Panc1 (cell line): ENCODE measurements at regions not wholly inside any gene's neighbourhood (a gene's known extent, or its start where the extent isn't known, plus 50 kb on each side); places are given as distances from the start of the nearest gene placed in this dataset.

ENCODE experiments used
- TCF7L2 ChIP-seq: IDR thresholded peaks from 2 replicates; pipeline ENCODE4 v1.6.1; 2011; ENCODE audit warnings: mild to moderate bottlenecking, low read depth, low read length, inconsistent platforms
- TF ChIP-seq, protein P1 (sequence below): fragments of 450-650 bp; IDR thresholded peaks from 2 replicates; pipeline ENCODE4 v1.5.1; 2017; ENCODE audit warnings: mild to moderate bottlenecking
- TF ChIP-seq, protein P2 (sequence below), 2 experiments: IDR thresholded peaks; 2 replicates each; pipeline ENCODE4 v1.6.1; 2011 to 2012; ENCODE audit warnings: low read depth in 2 of 2, control low read depth in 1 of 2, low read length in 1 of 2, mild to moderate bottlenecking in 1 of 2, moderate library complexity in 1 of 2; ENCODE audit not compliant: insufficient read depth in 1 of 2

DNA sequence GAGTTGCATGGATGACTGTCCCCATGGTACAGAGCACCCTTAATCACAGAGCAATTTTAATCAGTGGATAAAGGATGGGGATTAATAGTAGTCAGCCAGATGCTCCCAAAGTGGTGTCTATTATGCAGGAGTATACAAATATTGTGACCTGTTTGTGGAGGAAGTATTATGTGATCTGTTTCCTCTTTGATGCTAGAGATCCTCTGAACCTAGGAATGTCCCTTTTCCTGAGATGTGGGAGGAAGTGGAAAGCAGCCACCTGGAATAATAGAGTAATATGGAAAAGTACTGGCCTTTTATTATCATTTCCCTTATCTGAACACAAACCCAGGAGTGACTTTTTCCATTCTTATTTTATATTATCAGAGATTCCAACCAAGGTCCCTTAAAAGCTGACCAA lies 94.2 kb upstream of the EFEMP1 start:
- TF ChIP-seq, protein P1, sequence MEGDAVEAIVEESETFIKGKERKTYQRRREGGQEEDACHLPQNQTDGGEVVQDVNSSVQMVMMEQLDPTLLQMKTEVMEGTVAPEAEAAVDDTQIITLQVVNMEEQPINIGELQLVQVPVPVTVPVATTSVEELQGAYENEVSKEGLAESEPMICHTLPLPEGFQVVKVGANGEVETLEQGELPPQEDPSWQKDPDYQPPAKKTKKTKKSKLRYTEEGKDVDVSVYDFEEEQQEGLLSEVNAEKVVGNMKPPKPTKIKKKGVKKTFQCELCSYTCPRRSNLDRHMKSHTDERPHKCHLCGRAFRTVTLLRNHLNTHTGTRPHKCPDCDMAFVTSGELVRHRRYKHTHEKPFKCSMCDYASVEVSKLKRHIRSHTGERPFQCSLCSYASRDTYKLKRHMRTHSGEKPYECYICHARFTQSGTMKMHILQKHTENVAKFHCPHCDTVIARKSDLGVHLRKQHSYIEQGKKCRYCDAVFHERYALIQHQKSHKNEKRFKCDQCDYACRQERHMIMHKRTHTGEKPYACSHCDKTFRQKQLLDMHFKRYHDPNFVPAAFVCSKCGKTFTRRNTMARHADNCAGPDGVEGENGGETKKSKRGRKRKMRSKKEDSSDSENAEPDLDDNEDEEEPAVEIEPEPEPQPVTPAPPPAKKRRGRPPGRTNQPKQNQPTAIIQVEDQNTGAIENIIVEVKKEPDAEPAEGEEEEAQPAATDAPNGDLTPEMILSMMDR: no peak
- TF ChIP-seq, protein P2, sequence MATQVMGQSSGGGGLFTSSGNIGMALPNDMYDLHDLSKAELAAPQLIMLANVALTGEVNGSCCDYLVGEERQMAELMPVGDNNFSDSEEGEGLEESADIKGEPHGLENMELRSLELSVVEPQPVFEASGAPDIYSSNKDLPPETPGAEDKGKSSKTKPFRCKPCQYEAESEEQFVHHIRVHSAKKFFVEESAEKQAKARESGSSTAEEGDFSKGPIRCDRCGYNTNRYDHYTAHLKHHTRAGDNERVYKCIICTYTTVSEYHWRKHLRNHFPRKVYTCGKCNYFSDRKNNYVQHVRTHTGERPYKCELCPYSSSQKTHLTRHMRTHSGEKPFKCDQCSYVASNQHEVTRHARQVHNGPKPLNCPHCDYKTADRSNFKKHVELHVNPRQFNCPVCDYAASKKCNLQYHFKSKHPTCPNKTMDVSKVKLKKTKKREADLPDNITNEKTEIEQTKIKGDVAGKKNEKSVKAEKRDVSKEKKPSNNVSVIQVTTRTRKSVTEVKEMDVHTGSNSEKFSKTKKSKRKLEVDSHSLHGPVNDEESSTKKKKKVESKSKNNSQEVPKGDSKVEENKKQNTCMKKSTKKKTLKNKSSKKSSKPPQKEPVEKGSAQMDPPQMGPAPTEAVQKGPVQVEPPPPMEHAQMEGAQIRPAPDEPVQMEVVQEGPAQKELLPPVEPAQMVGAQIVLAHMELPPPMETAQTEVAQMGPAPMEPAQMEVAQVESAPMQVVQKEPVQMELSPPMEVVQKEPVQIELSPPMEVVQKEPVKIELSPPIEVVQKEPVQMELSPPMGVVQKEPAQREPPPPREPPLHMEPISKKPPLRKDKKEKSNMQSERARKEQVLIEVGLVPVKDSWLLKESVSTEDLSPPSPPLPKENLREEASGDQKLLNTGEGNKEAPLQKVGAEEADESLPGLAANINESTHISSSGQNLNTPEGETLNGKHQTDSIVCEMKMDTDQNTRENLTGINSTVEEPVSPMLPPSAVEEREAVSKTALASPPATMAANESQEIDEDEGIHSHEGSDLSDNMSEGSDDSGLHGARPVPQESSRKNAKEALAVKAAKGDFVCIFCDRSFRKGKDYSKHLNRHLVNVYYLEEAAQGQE (IDR thresholded peaks at IDR 0.05; ENCODE audit: insufficient read depth in 1 of 2, low read depth in 2 of 2, low read length in 1 of 2): no peak
- no peak for TF ChIP-seq TCF7L2
